Chondrocyte (in vitro differentiated cells): ENCODE measurements at regions not wholly inside any gene's neighbourhood (a gene's known extent, or its start where the extent isn't known, plus 50 kb on each side); places are given as distances from the start of the nearest gene placed in this dataset.

Source experiments
- DNase-seq: peaks from one replicate; pipeline ENCODE4 v3.0.0; 2021; ENCODE audit warnings: mixed read lengths, low spot score
- H3K27ac Mint-ChIP-seq: one replicate; pipeline ENCODE4 v1.8.0; 2021; ENCODE audit warnings: mild to moderate bottlenecking, moderate library complexity, mixed read lengths; ENCODE audit not compliant: unreplicated experiment
- H3K27me3 Mint-ChIP-seq: 2 replicates; pipeline ENCODE4 v1.8.0; 2021; ENCODE audit warnings: low read depth, mixed read lengths
- H3K36me3 Mint-ChIP-seq: 2 replicates; pipeline ENCODE4 v1.8.0; 2021; ENCODE audit warnings: low read depth, mixed read lengths
- H3K4me1 Mint-ChIP-seq: 2 replicates; pipeline ENCODE4 v1.8.0; 2021; ENCODE audit warnings: low read depth, mild to moderate bottlenecking, mixed read lengths
- H3K4me3 Mint-ChIP-seq: one replicate; pipeline ENCODE4 v1.8.0; 2021; ENCODE audit warnings: mild to moderate bottlenecking, moderate library complexity, mixed read lengths; ENCODE audit not compliant: unreplicated experiment
- H3K9me3 Mint-ChIP-seq: 2 replicates; pipeline ENCODE4 v1.8.0; 2021; ENCODE audit warnings: low read depth, mixed read lengths
- CTCF ChIP-seq: fragments of 200-600 bp; sonication (generic); IDR thresholded peaks from 2 replicates; pipeline ENCODE4 v1.5.0; 2021; ENCODE audit warnings: antibody characterized with exemption, mild to moderate bottlenecking, moderate library complexity

GRCh38 chr2:7950035-7950612 is 731.7 kb upstream of the ID2 start:
- peak overlapping the region; percentile 89 for H3K27ac Mint-ChIP-seq
- no peaks in the 10 kb centered on the region for H3K9me3 Mint-ChIP-seq
- H3K4me1 Mint-ChIP-seq = peaks cover 21% of the 10 kb centered on the region
- no peak for DNase-seq
- no peaks in the 10 kb centered on the region for H3K27me3 Mint-ChIP-seq
- no peaks in the 10 kb centered on the region for H3K36me3 Mint-ChIP-seq
- TF ChIP-seq CTCF = no peak
- H3K4me3 Mint-ChIP-seq = peak overlapping the region; percentile 59

GRCh38 chr2:7951001-7951400 is 730.9 kb upstream of the ID2 start:
- no peak for DNase-seq
- no peak for TF ChIP-seq CTCF
- Mint-ChIP-seq H3K36me3 (no peaks in the 10 kb centered on the region), H3K4me3 (no peak overlapping the region), H3K27ac (no peak overlapping the region), H3K27me3 (no peaks in the 10 kb centered on the region), H3K9me3 (no peaks in the 10 kb centered on the region), H3K4me1 (peaks cover 23% of the 10 kb centered on the region)

GRCh38 chr2:7951490-7951889 is 730.4 kb upstream of the ID2 start:
- no peak for TF ChIP-seq CTCF
- no peaks in the 10 kb centered on the region for H3K9me3 Mint-ChIP-seq

GRCh38 chr2:7952046-7952745 is 729.7 kb upstream of the ID2 start:
- Mint-ChIP-seq H3K36me3 (no peaks in the 10 kb centered on the region), H3K27me3 (no peaks in the 10 kb centered on the region), H3K27ac (no peak overlapping the region), H3K4me1 (peaks cover 26% of the 10 kb centered on the region), H3K4me3 (no peak overlapping the region), H3K9me3 (no peaks in the 10 kb centered on the region)
- no peak for DNase-seq
- TF ChIP-seq CTCF = no peak

More at GRCh38 chr2:7951490-7951889, 730.4 kb upstream of the ID2 start:
- H3K4me1 Mint-ChIP-seq = peaks cover 26% of the 10 kb centered on the region
- H3K27ac Mint-ChIP-seq = no peak overlapping the region
- no peaks in the 10 kb centered on the region for H3K36me3 Mint-ChIP-seq
- H3K27me3 Mint-ChIP-seq = no peaks in the 10 kb centered on the region
- no peak overlapping the region for H3K4me3 Mint-ChIP-seq
- no peak for DNase-seq

- TF ChIP-seq CTCF = no peak
- no peak for DNase-seq
- Mint-ChIP-seq H3K27me3 (no peaks in the 10 kb centered on the region), H3K4me3 (no peak overlapping the region), H3K27ac (no peak overlapping the region), H3K36me3 (no peaks in the 10 kb centered on the region), H3K9me3 (no peaks in the 10 kb centered on the region), H3K4me1 (peaks cover 26% of the 10 kb centered on the region)
Observed at GRCh38 chr2:7953195-7953594, 728.7 kb upstream of the ID2 start.
